ENCODE measurements at regions not wholly inside any gene's neighbourhood (a gene's known extent, or its start where the extent isn't known, plus 50 kb on each side); places are given as distances from the start of the nearest gene placed in this dataset.
A peak's percentile ranks its signal among the peaks of the same experiment; 100 is the strongest.

- no peak for DNase-seq
These were observed 114.5 kb upstream of the GADL1 start for GRCh38 chr3:31008994-31009393.

GRCh38 chr3:31009881-31010280 is 115.4 kb upstream of the GADL1 start:
- DNase-seq = peak; percentile 49

GRCh38 chr3:31010491-31010890 is 116.0 kb upstream of the GADL1 start:
- no peak for DNase-seq

- no peak for DNase-seq
These were observed 116.9 kb upstream of the GADL1 start for GRCh38 chr3:31011380-31011779.

DNA sequence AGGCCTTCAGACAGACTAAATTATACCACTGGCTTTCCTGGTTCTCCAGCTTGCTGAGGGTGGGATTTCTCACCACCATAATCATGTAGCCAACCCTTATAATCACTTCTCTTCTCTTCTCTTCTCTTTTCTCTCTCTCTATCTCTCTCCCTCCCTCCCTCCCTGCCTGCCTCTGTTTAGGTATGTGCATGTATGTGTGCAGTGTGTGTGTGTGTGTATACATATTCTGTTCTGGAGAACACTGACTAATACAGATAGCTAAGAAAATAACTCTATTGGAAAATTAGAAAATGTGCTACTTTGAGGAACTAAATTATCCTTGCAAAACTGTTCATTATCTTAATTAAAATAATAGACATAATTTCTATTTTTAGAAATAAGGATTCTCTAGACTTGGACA is 118.6 kb upstream of the GADL1 start:
- DNase-seq = no peak

GRCh38 chr3:31013843-31014242 is 119.4 kb upstream of the GADL1 start:
- DNase-seq = no peak

DNA sequence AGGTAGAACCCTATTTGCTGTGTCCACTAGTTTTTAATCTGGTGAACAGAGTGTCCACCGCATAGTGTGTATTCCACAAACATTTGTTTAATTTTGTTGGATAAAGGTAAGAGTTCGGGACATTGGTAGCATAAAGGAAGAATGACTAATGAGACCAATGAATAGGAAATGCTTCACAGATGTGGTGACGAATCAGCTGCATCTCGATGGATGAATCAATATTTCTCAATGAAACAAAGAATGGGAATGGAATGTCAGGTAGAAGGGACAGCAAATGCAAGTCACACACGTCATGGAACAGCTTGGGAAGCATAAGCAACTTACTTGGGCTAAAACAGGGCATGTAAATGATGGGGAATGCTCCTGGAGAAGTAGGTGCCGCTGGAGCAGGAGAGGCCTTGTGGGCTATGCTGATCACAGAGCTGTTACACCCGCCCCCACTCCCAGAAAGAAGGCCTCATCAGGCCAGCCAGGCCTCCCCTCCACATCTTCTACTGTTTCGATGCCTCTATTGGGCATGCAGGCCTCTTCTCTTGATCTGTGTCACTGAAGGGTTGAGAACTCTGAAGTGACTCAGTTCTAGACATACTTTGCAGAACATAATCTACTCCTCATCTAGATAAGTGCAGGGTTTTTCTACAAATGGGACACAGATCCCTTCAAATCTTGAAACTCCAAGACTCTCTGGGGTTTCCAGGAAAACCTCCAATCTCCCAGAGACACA is 120.0 kb upstream of the GADL1 start:
- no peak for DNase-seq

DNA sequence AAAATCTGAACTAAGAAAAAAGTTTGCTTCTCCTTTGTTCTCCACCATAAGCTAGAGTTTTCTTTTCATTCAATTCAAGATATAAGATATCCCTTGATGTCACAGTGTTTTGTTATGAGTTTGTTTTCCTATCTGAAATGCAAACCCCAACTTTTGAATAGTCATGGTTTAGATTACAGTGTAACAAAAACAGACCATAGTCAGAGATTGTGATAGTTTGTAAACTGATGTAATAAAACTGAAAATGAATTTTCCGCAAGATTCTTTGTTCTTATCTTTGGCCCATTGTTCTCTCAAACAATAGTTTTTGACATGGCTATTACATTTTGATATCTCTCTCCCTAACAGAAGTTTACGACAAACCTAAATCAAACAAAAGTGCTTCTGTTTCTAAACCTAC is 121.7 kb upstream of the GADL1 start:
- DNase-seq = no peak

GRCh38 chr3:31022716-31023115 is 128.3 kb upstream of the GADL1 start:
- no peak for DNase-seq

DNA sequence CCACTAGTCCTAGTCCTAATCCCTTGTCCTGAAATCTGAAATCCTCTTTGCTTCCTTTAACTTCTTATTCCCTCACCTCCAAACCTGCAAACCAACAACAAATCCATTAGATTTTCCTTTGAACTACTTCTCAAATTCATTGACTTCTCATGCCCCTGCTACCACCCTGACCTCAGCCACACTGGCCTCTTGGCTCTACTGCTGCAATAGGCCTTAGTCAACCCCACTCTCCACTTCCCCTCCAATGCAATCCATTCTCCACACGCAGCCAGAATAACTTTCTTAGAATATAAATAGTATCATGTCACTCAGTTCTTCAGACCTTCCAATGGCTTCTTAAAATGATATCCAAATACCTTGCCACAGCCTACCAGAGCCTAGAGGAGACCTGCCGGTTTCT is 131.1 kb upstream of the GADL1 start:
- no peak for DNase-seq

DNA sequence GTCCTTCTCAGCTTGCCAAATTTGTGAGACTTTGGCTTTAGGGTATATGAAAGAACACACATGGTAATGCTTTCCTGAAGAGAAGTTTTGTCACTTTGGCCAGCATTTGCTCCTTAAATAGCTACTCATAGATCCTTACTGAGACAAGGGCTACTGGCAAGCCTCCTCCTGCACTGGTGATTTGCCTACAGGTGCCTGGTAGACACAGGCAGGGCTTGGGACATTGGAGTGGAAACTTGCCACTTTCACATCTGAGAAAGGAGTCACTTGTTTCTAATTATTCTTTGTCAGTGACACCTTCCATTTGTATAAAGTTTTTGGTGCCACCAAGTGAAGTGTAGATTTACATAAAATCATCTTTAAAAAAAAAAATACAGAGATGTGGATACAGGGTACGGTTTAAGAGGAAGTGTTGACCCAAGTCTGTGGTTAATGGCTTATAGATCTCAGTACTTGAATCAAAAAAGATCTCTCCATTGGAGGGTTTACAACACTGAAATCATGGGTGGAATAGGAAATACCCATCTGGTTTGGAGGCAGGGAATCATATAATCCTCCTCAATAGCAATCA is 132.8 kb upstream of the GADL1 start:
- DNase-seq = no peak

DNA sequence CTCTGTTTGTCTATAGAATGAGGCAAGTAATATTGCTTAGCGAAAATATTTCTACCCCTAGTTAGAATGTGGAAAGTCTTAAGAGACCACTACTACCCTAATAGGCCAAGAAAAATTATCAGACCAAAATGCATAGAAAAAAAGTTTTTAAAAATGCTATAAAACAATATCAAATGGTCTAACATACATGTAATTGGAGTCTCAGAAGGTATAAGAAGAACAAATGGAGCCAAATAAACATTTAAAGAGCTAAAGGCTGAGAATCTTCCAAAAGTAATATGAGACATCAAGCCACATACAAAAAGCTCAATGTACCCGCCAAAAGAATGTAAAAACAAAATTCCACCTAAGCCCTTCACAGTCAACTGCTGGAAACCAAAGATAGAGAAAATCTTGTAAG is 133.5 kb upstream of the GADL1 start:
- DNase-seq = no peak

DNA sequence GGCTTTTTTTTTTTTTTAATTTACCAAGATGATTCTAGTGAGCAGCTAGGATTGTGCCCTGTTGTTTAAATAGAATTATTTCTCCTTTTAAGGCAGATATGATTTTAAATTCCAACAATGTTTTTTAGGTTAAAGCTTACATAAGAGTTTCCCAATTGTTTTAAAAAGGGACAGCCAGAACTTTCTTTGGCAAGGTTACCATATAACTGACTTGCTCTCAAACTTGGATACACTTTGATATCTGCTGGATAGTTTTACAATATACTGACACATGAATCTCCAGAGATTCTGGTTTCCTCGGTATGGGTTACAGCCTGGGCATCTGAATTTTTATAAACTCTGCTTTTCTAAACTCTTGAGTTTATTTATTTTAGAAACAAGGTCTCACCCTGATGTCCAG is 134.3 kb upstream of the GADL1 start:
- DNase-seq = no peak

DNA sequence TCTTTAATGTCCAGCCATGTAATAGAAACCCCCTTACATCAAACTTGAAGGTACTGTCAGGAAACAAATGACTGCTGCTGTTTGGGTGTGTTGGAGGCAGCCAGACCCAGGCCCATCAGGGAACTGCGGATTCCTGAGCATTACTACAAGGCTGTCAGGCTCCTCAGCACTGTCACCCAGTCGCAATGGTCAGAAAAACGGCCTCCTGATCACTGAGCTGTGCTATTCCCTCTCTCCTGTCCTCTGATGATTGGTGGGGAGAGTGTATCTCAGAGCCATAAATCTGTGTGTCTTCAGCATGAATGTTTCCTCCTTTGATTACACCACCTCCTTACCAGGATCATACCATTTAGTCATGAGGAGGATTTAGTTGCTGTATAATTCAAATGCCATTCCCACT is 135.2 kb upstream of the GADL1 start:
- DNase-seq = no peak

DNA sequence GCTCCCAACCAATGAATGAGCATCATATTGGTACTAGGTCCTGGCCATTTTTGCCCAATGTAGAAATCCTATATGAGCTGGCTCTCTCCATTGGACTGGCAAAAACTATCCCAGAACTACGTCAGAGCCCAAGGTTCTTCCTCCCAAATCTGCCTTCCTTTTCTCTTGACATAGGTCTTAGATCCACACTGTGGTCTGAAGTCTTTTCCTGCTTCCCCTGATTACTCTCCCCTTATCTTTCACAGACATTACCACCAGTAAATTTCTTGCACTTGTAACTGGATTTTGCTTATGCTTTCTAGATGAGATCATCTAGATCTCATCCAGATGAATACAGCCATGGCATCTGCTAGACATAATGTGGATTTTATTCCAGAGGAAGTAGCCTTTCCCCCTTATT is 141.2 kb upstream of the GADL1 start:
- DNase-seq = no peak

GRCh38 chr3:31038086-31038739 is 143.8 kb upstream of the GADL1 start:
- no peak for DNase-seq

DNA sequence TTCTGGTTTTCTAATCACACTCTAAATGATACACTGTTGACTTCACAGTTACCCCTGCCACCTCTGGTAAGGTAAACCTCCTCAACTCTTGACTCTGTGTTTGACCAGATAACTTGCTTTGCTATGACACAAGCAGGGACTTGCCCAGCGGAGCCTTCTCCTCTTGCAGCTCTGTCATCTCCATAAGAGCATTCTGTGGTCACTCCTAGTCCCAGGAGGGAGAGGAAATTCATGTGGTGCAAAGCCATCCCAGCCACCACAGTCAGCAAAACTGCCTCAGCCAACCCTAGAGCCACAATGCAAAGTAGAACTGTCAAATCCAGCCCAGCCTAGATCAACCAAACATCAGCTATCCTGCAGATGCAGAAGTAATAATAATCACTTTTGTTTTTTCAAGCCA is 144.7 kb upstream of the GADL1 start:
- no peak for DNase-seq

GRCh38 chr3:31041161-31041978 is 146.9 kb upstream of the GADL1 start:
- DNase-seq = no peak

DNA sequence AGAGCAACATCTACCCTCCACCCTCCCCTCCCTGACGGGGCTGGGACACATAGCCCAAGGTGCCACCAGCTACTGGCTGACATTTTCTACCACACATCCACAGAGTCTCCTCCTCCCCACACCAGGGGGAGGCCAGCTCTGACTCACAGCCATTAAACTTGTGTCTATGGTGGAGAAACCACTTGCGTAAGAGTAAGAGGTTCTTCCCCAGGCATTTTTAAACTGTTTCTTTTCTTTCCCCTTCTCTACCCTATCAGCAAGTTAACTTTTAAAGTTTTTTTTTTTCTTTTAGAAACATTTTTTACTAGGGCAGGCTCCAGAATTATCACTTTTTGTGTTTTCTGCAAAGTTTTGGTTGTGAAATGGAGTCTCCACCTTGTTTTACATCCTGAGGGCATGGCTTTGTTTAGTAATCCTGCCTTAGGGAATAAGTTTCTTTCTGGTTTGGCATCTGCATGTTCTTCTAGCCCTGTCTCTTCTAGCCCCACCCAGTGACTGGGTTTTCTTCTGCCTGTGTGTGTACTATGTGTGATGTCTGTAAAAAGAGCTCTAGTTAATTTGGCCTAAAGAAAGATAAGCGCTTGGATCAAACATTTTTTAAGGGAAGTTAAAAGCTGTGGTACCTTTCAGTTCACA is 148.8 kb upstream of the GADL1 start:
- DNase-seq = no peak

DNA sequence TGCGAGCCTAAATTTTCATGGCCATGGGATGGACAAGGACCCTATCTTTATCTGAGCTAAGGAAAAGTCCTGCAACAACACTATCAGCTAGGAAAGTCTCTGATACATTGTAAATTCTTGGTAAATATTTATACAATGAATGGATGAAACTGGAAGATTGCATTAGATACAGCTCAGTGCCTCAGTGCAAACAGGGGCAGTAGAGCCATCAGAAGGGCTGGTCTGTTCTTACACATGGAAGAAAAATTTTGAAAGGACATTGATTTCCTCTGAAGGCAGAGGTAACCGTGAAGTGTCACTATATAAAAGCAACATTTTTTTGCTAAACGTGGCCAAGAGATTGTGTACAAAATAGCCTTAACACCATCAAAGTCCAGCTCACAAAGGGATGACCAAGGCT is 153.2 kb upstream of the GADL1 start:
- DNase-seq = no peak

GRCh38 chr3:31048143-31048542 is 153.7 kb upstream of the GADL1 start:
- DNase-seq = no peak

DNA sequence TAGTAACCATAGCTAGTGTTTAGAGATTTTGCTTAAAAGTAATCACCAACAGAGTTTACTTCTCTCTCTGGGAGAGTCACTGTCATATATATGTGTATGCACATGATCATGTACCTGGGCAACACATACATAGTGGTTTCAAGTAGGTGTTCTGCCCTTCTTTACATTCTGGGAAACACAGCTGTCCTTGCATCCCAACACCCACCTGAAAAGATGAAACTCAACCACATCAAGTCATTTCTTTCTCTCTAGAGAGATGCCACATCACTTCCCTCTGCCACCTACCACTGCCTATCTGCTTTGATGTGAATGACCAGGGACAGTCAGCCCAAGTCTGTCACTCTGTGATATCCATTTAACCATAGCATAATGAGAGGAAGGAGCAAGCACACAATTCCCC is 155.8 kb upstream of the GADL1 start:
- DNase-seq = no peak

DNA sequence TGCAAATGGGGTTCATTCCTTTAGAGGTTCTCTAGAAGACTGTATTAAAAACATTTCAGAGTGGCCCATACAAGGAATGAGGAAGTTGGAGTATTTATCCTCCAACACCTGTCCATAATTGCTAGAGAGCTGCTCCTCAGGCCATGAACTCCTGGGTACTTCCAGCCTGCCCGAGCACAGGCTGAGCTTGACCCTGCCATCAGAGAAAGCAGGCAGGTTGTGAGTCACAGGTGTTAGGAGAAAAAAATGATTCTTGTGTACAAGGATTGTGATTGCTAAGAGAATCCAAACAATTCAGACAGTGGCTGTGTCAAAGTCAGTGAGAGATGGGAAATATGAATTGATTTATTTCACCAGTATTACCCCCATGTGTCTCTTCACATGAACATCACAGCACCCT is 156.8 kb upstream of the GADL1 start:
- DNase-seq = no peak
